HL-60 (cell line): ENCODE measurements at regions not wholly inside any gene's neighbourhood (a gene's known extent, or its start where the extent isn't known, plus 50 kb on each side); places are given as distances from the start of the nearest gene placed in this dataset.

Experiments
- CTCF ChIP-seq: IDR thresholded peaks from one replicate; pipeline ENCODE4 v1.5.1; 2011; ENCODE audit warnings: low read length, control low read depth, inconsistent platforms; ENCODE audit not compliant: insufficient read depth
- POLR2AphosphoS5 ChIP-seq: IDR thresholded peaks from 2 replicates; pipeline ENCODE4 v1.6.1; 2012; ENCODE audit warnings: low read depth
- SPI1 ChIP-seq: IDR thresholded peaks from 2 replicates; pipeline ENCODE4 v1.6.1; 2012; ENCODE audit warnings: low read depth, mild to moderate bottlenecking, borderline replicate concordance
- TF ChIP-seq, protein P1 (sequence below): IDR thresholded peaks from 2 replicates; pipeline ENCODE4 v1.6.1; 2012; ENCODE audit warnings: low read depth; ENCODE audit not compliant: insufficient replicate concordance

- TF ChIP-seq CTCF = no peak
- no peak for TF ChIP-seq SPI1
- TF ChIP-seq, protein P1, sequence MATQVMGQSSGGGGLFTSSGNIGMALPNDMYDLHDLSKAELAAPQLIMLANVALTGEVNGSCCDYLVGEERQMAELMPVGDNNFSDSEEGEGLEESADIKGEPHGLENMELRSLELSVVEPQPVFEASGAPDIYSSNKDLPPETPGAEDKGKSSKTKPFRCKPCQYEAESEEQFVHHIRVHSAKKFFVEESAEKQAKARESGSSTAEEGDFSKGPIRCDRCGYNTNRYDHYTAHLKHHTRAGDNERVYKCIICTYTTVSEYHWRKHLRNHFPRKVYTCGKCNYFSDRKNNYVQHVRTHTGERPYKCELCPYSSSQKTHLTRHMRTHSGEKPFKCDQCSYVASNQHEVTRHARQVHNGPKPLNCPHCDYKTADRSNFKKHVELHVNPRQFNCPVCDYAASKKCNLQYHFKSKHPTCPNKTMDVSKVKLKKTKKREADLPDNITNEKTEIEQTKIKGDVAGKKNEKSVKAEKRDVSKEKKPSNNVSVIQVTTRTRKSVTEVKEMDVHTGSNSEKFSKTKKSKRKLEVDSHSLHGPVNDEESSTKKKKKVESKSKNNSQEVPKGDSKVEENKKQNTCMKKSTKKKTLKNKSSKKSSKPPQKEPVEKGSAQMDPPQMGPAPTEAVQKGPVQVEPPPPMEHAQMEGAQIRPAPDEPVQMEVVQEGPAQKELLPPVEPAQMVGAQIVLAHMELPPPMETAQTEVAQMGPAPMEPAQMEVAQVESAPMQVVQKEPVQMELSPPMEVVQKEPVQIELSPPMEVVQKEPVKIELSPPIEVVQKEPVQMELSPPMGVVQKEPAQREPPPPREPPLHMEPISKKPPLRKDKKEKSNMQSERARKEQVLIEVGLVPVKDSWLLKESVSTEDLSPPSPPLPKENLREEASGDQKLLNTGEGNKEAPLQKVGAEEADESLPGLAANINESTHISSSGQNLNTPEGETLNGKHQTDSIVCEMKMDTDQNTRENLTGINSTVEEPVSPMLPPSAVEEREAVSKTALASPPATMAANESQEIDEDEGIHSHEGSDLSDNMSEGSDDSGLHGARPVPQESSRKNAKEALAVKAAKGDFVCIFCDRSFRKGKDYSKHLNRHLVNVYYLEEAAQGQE = no peak
- no peak for TF ChIP-seq POLR2AphosphoS5
Measured at GRCh38 chr2:219983836-219984235, 356.4 kb downstream of the SLC4A3 start.
